ENCODE measurements at regions not wholly inside any gene's neighbourhood (a gene's known extent, or its start where the extent isn't known, plus 50 kb on each side); places are given as distances from the start of the nearest gene placed in this dataset.

DNA sequence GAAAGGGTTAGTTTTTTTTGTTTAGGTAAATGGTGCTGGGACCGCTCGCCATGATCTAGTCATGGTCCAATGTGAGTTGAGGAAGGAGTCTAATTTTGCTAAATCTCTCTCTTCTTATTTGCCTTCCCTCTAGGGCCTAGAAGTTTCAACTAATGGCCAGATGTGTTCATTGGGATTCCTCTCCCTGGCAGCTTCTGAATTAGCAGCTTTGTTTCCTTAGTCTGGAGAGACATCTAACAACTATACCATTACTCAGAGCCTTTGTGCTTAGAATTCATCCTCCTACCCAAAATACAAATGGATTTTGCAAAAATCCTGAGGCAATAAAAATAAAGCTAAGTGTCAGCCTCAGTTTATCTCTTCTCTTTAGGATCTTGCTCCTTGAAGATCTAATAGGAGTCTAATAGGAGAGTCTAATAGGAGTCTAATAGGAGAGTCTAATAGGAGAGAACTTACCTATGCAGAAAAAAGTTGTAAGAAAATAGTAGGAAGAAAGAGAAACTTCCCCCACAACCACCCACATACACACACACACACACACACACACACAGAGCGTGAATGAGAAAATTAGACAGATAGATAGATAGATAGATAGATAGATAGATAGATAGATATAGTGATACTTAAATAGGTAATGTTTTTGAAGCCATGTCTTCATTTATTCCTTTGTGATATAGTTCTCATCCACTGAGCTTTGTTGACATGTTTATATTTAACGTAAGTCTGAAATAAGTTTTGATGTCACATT lies 980.5 kb upstream of the CNTN5 start:
- Histone ChIP-seq H3K18ac (ENCODE audit: low read depth, low read length) (no peak overlapping the region), H3K9me1 (ENCODE audit: insufficient read depth, low read length) (no peaks in the 10 kb centered on the region), H3K36me3 (ENCODE audit: control insufficient read depth, insufficient read depth, low read length) (no peaks in the 10 kb centered on the region), H2AK9ac (replicated peaks; ENCODE audit: low read depth, low read length, poor library complexity) (no peak overlapping the region), H4K8ac (ENCODE audit: low read depth in 2 of 2, low read length in 2 of 2) (no peak overlapping the region), H3K4me1 (ENCODE audit: control insufficient read depth, insufficient read depth, low read length) (no peaks in the 10 kb centered on the region), H3K79me1 (ENCODE audit: low read depth in 1 of 2, low read length in 2 of 2) (no peaks in the 10 kb centered on the region), H2AFZ (replicated peaks; ENCODE audit: low read length, poor library complexity) (no peak overlapping the region), H4K20me1 (ENCODE audit: insufficient read depth, low read length) (no peaks in the 10 kb centered on the region), H3K23ac (ENCODE audit: low read depth, low read length) (no peak overlapping the region), H3K9ac (ENCODE audit: low read depth, low read length) (no peak overlapping the region), H3K27ac (ENCODE audit: insufficient read depth, low read length) (no peak overlapping the region), H2BK5ac (ENCODE audit: low read depth, low read length, poor library complexity, severe bottlenecking) (no peak overlapping the region), H3K27me3 (ENCODE audit: control insufficient read depth, insufficient read depth, low read length) (no peaks in the 10 kb centered on the region), H3K9me3 (ENCODE audit: control insufficient read depth, insufficient read depth, low read length) (no peaks in the 10 kb centered on the region), H4K5ac (ENCODE audit: low read depth, low read length) (no peak overlapping the region), H3K56ac (ENCODE audit: extremely low read depth, insufficient read depth, low read length) (no peak overlapping the region), H3K4ac (ENCODE audit: low read depth, low read length) (no peak overlapping the region), H2AK5ac (ENCODE audit: low read depth, low read length) (no peak overlapping the region), H3K4me3 (ENCODE audit: insufficient read depth, low read depth, low read length) (no peak overlapping the region), H2BK20ac (ENCODE audit: low read depth, low read length) (no peak overlapping the region), H2BK120ac (ENCODE audit: low read depth, low read length) (no peak overlapping the region), H4K91ac (ENCODE audit: insufficient read depth, low read depth, low read length) (no peak overlapping the region), H3K4me2 (ENCODE audit: low read depth, low read length) (no peak overlapping the region), H2BK15ac (ENCODE audit: low read depth, low read length) (no peak overlapping the region), H3K14ac (replicated peaks; ENCODE audit: low read depth, low read length) (no peak overlapping the region)
- intact Hi-C loops (cut with micrococcal nuclease), result no loop called here
- DNase-seq, result no peak
- no CpG with 5 or more reads among the region's 4 CpGs for WGBS, 2 experiments (ENCODE audit: extremely low coverage in 2 of 2, insufficient read length in 1 of 2)
- TF ChIP-seq ELK1 (IDR thresholded peaks at IDR 0.05; ENCODE audit: borderline replicate concordance, low read depth, low read length) (no peak), FOS (IDR thresholded peaks at IDR 0.05; ENCODE audit: low read depth, low read length) (no peak), MAZ (IDR thresholded peaks at IDR 0.05; ENCODE audit: borderline replicate concordance, low read depth, low read length) (no peak), CHD1 (IDR thresholded peaks at IDR 0.05; ENCODE audit: low read depth, low read length) (no peak), BHLHE40 (IDR thresholded peaks at IDR 0.05; ENCODE audit: low read depth, low read length) (no peak), RFX5 (IDR thresholded peaks at IDR 0.05; ENCODE audit: low read depth, low read length) (no peak)
- ATAC-seq (ENCODE audit: low read depth), result no peak
- ChIA-PET CTCF (no interaction called here), POLR2A (ENCODE audit: unreplicated experiment) (no interaction called here)
- in situ Hi-C loops (cut with MboI; ENCODE audit: low sequenced_read_pairs), result no loop called here
- no TSS peak for BruUV-seq (replicated peaks)
- dilution Hi-C loops (cut with HindIII; ENCODE audit: low sequenced_read_pairs, unreplicated experiment), result no loop called here

All from IMR-90 (cell line).